ENCODE measurements at regions not wholly inside any gene's neighbourhood (a gene's known extent, or its start where the extent isn't known, plus 50 kb on each side); places are given as distances from the start of the nearest gene placed in this dataset.

GRCh38 chr3:182697345-182697919 lies 95.9 kb upstream of the ATP11B start:
- Histone ChIP-seq H3K27ac (no peak overlapping the region), H2AFZ (no peak overlapping the region), H3K36me3 (ENCODE audit: low read depth) (no peaks in the 10 kb centered on the region), H3K9ac (no peak overlapping the region), H3K4me2 (ENCODE audit: unreplicated experiment) (no peak overlapping the region), H3F3A (ENCODE audit: insufficient read depth) (no peaks in the 10 kb centered on the region), H3K9me3 (ENCODE audit: low read depth) (no peaks in the 10 kb centered on the region), H3K27me3 (replicated peaks; ENCODE audit: insufficient read depth) (peaks cover 34% of the 10 kb centered on the region), H3K4me3 (no peak overlapping the region), H3K79me2 (ENCODE audit: insufficient read depth) (no peaks in the 10 kb centered on the region), H3K4me1 (ENCODE audit: insufficient read depth) (no peaks in the 10 kb centered on the region), H4K20me1 (ENCODE audit: insufficient read depth) (no peaks in the 10 kb centered on the region), H3K9me2 (ENCODE audit: insufficient read depth) (no peaks in the 10 kb centered on the region)
- no peak for DNase-seq
- WGBS, 2 experiments (ENCODE audit: low coverage in 1 of 2, low lambda C conversion rate in 2 of 2, missing lambda C conversion rate in 2 of 2): 48 to 49% methylated on average over 12 of the region's 12 CpGs
- TF ChIP-seq EZH2phosphoT487 (IDR thresholded peaks at IDR 0.05; ENCODE audit: insufficient read depth, low read depth) (no peak), EZH2 (IDR thresholded peaks at IDR 0.05; ENCODE audit: insufficient read depth, poor library complexity, severe bottlenecking) (no peak)
- in situ Hi-C loops (cut with MboI): no loop called here

GRCh38 chr3:182698078-182698477 lies 95.2 kb upstream of the ATP11B start:
- H3K9ac ChIP-seq: no peak overlapping the region
- DNase-seq: no peak
- no peaks in the 10 kb centered on the region for H3F3A ChIP-seq (ENCODE audit: insufficient read depth)
- WGBS, 2 experiments (ENCODE audit: low coverage in 1 of 2, low lambda C conversion rate in 2 of 2, missing lambda C conversion rate in 2 of 2): 81 to 84% methylated on average over 2 of the region's 2 CpGs
- H3K27me3 ChIP-seq (replicated peaks; ENCODE audit: insufficient read depth): peaks cover 36% of the 10 kb centered on the region
- no peaks in the 10 kb centered on the region for H4K20me1 ChIP-seq (ENCODE audit: insufficient read depth)
- H3K4me3 ChIP-seq: no peak overlapping the region
- in situ Hi-C loops (cut with MboI): no loop called here
- no peaks in the 10 kb centered on the region for H3K36me3 ChIP-seq (ENCODE audit: low read depth)
- no peak overlapping the region for H3K4me2 ChIP-seq (ENCODE audit: unreplicated experiment)
- H3K9me2 ChIP-seq (ENCODE audit: insufficient read depth): no peaks in the 10 kb centered on the region
- TF ChIP-seq EZH2phosphoT487 (IDR thresholded peaks at IDR 0.05; ENCODE audit: insufficient read depth, low read depth) (no peak), EZH2 (IDR thresholded peaks at IDR 0.05; ENCODE audit: insufficient read depth, poor library complexity, severe bottlenecking) (no peak)
- no peaks in the 10 kb centered on the region for H3K79me2 ChIP-seq (ENCODE audit: insufficient read depth)
- no peaks in the 10 kb centered on the region for H3K4me1 ChIP-seq (ENCODE audit: insufficient read depth)
- H2AFZ ChIP-seq: no peak overlapping the region
- no peak overlapping the region for H3K27ac ChIP-seq
- no peaks in the 10 kb centered on the region for H3K9me3 ChIP-seq (ENCODE audit: low read depth)

GRCh38 chr3:182699550-182700170 lies 93.6 kb upstream of the ATP11B start:
- no peak for DNase-seq
- Histone ChIP-seq H3K27me3 (replicated peaks; ENCODE audit: insufficient read depth) (peaks cover 26% of the 10 kb centered on the region), H3K9ac (no peak overlapping the region), H3K9me3 (ENCODE audit: low read depth) (no peaks in the 10 kb centered on the region), H3K79me2 (ENCODE audit: insufficient read depth) (no peaks in the 10 kb centered on the region), H4K20me1 (ENCODE audit: insufficient read depth) (no peaks in the 10 kb centered on the region), H3K4me2 (ENCODE audit: unreplicated experiment) (no peak overlapping the region), H2AFZ (no peak overlapping the region), H3K36me3 (ENCODE audit: low read depth) (no peaks in the 10 kb centered on the region), H3F3A (ENCODE audit: insufficient read depth) (no peaks in the 10 kb centered on the region), H3K27ac (no peak overlapping the region), H3K4me3 (no peak overlapping the region), H3K4me1 (ENCODE audit: insufficient read depth) (no peaks in the 10 kb centered on the region), H3K9me2 (ENCODE audit: insufficient read depth) (no peaks in the 10 kb centered on the region)
- TF ChIP-seq EZH2phosphoT487 (IDR thresholded peaks at IDR 0.05; ENCODE audit: insufficient read depth, low read depth): no peak
- no peak for TF ChIP-seq EZH2 (IDR thresholded peaks at IDR 0.05; ENCODE audit: insufficient read depth, poor library complexity, severe bottlenecking)
- WGBS, 2 experiments (ENCODE audit: low coverage in 1 of 2, low lambda C conversion rate in 2 of 2, missing lambda C conversion rate in 2 of 2): 38 to 49% methylated on average over 2 of the region's 2 CpGs
- in situ Hi-C loops (cut with MboI): loop anchor here (25.0 kb wide), 1 partner anchor 688 kb away; no protein-coding TSS in a partner anchor

GRCh38 chr3:182702216-182702615 lies 91.1 kb upstream of the ATP11B start:
- Histone ChIP-seq H3F3A (ENCODE audit: insufficient read depth) (no peaks in the 10 kb centered on the region), H3K36me3 (ENCODE audit: low read depth) (no peaks in the 10 kb centered on the region), H3K9ac (no peak overlapping the region), H3K27ac (no peak overlapping the region), H3K27me3 (replicated peaks; ENCODE audit: insufficient read depth) (peaks cover 17% of the 10 kb centered on the region; the same call in 1 of the 2 replicates), H3K4me3 (no peak overlapping the region), H3K9me3 (ENCODE audit: low read depth) (no peaks in the 10 kb centered on the region), H3K9me2 (ENCODE audit: insufficient read depth) (no peaks in the 10 kb centered on the region), H3K4me2 (ENCODE audit: unreplicated experiment) (no peak overlapping the region), H2AFZ (no peak overlapping the region), H3K79me2 (ENCODE audit: insufficient read depth) (no peaks in the 10 kb centered on the region), H3K4me1 (ENCODE audit: insufficient read depth) (no peaks in the 10 kb centered on the region), H4K20me1 (ENCODE audit: insufficient read depth) (no peaks in the 10 kb centered on the region)
- TF ChIP-seq EZH2phosphoT487 (IDR thresholded peaks at IDR 0.05; ENCODE audit: insufficient read depth, low read depth) (no peak), EZH2 (IDR thresholded peaks at IDR 0.05; ENCODE audit: insufficient read depth, poor library complexity, severe bottlenecking) (no peak)
- DNase-seq: no peak
- 15 to 25% methylated on average over 1 of the region's 1 CpG for WGBS, 2 experiments (ENCODE audit: low coverage in 1 of 2, low lambda C conversion rate in 2 of 2, missing lambda C conversion rate in 2 of 2)
- in situ Hi-C loops (cut with MboI): loop anchor here (25.0 kb wide), 1 partner anchor 685 kb away; no protein-coding TSS in a partner anchor

Data from GM23248 (cell line).